ENCODE measurements at regions not wholly inside any gene's neighbourhood (a gene's known extent, or its start where the extent isn't known, plus 50 kb on each side); places are given as distances from the start of the nearest gene placed in this dataset.

GRCh38 chr5:2511706-2512105 lies 239.8 kb downstream of the IRX2 start:
- Histone ChIP-seq H3K4me3 (ENCODE audit: low read length) (no peak overlapping the region), H3K36me3 (ENCODE audit: control insufficient read depth, insufficient read depth, low read length, severe bottlenecking) (no peaks in the 10 kb centered on the region)
- DNase-seq (ENCODE audit: low read depth) = no peak

GRCh38 chr5:2511126-2511525 lies 240.4 kb downstream of the IRX2 start:
- H3K9me3 ChIP-seq (ENCODE audit: control insufficient read depth, low read length) = no peaks in the 10 kb centered on the region
- H3K36me3 ChIP-seq (ENCODE audit: control insufficient read depth, insufficient read depth, low read length, severe bottlenecking) = no peaks in the 10 kb centered on the region
- no peaks in the 10 kb centered on the region for H3K4me1 ChIP-seq (ENCODE audit: control insufficient read depth, insufficient read depth, low read length)
- peaks cover 3% of the 10 kb centered on the region for H3K27me3 ChIP-seq (replicated peaks; ENCODE audit: control insufficient read depth, insufficient read depth, low read length)
- H3K4me3 ChIP-seq (ENCODE audit: low read length) = no peak overlapping the region
- no peak for DNase-seq (ENCODE audit: low read depth)
- no peak overlapping the region for H3K9ac ChIP-seq (ENCODE audit: low read length)

More at GRCh38 chr5:2511706-2512105, 239.8 kb downstream of the IRX2 start:
- Histone ChIP-seq H3K9me3 (ENCODE audit: control insufficient read depth, low read length) (no peaks in the 10 kb centered on the region), H3K27me3 (replicated peaks; ENCODE audit: control insufficient read depth, insufficient read depth, low read length) (peaks cover 3% of the 10 kb centered on the region), H3K9ac (ENCODE audit: low read length) (no peak overlapping the region), H3K4me1 (ENCODE audit: control insufficient read depth, insufficient read depth, low read length) (no peaks in the 10 kb centered on the region)

- Histone ChIP-seq H3K9ac (ENCODE audit: low read length) (no peak overlapping the region), H3K36me3 (ENCODE audit: control insufficient read depth, insufficient read depth, low read length, severe bottlenecking) (no peaks in the 10 kb centered on the region), H3K9me3 (ENCODE audit: control insufficient read depth, low read length) (no peaks in the 10 kb centered on the region), H3K4me1 (ENCODE audit: control insufficient read depth, insufficient read depth, low read length) (no peaks in the 10 kb centered on the region), H3K27me3 (replicated peaks; ENCODE audit: control insufficient read depth, insufficient read depth, low read length) (no peaks in the 10 kb centered on the region), H3K4me3 (ENCODE audit: low read length) (no peak overlapping the region)
- DNase-seq (ENCODE audit: low read depth) = no peak
Measured at GRCh38 chr5:2509527-2509926, 241.9 kb downstream of the IRX2 start.

GRCh38 chr5:2508514-2508913 lies 243.0 kb downstream of the IRX2 start:
- Histone ChIP-seq H3K9ac (ENCODE audit: low read length) (no peak overlapping the region), H3K27me3 (replicated peaks; ENCODE audit: control insufficient read depth, insufficient read depth, low read length) (no peaks in the 10 kb centered on the region), H3K9me3 (ENCODE audit: control insufficient read depth, low read length) (no peaks in the 10 kb centered on the region), H3K36me3 (ENCODE audit: control insufficient read depth, insufficient read depth, low read length, severe bottlenecking) (no peaks in the 10 kb centered on the region), H3K4me1 (ENCODE audit: control insufficient read depth, insufficient read depth, low read length) (no peaks in the 10 kb centered on the region), H3K4me3 (ENCODE audit: low read length) (no peak overlapping the region)
- no peak for DNase-seq (ENCODE audit: low read depth)

- Histone ChIP-seq H3K9me3 (ENCODE audit: control insufficient read depth, low read length) (no peaks in the 10 kb centered on the region), H3K4me1 (ENCODE audit: control insufficient read depth, insufficient read depth, low read length) (no peaks in the 10 kb centered on the region), H3K9ac (ENCODE audit: low read length) (no peak overlapping the region), H3K27me3 (replicated peaks; ENCODE audit: control insufficient read depth, insufficient read depth, low read length) (no peaks in the 10 kb centered on the region), H3K4me3 (ENCODE audit: low read length) (no peak overlapping the region), H3K36me3 (ENCODE audit: control insufficient read depth, insufficient read depth, low read length, severe bottlenecking) (no peaks in the 10 kb centered on the region)
- no peak for DNase-seq (ENCODE audit: low read depth)
Measured at GRCh38 chr5:2507611-2508010, 243.9 kb downstream of the IRX2 start.

GRCh38 chr5:2506603-2507002 lies 244.9 kb downstream of the IRX2 start:
- no peaks in the 10 kb centered on the region for H3K36me3 ChIP-seq (ENCODE audit: control insufficient read depth, insufficient read depth, low read length, severe bottlenecking)
- no peaks in the 10 kb centered on the region for H3K27me3 ChIP-seq (replicated peaks; ENCODE audit: control insufficient read depth, insufficient read depth, low read length)
- no peaks in the 10 kb centered on the region for H3K4me1 ChIP-seq (ENCODE audit: control insufficient read depth, insufficient read depth, low read length)
- DNase-seq (ENCODE audit: low read depth) = no peak
- H3K9me3 ChIP-seq (ENCODE audit: control insufficient read depth, low read length) = no peaks in the 10 kb centered on the region
- no peak overlapping the region for H3K9ac ChIP-seq (ENCODE audit: low read length)
- H3K4me3 ChIP-seq (ENCODE audit: low read length) = no peak overlapping the region

GRCh38 chr5:2505217-2505616 lies 246.3 kb downstream of the IRX2 start:
- no peak overlapping the region for H3K4me3 ChIP-seq (ENCODE audit: low read length)
- no peak for DNase-seq (ENCODE audit: low read depth)
- no peaks in the 10 kb centered on the region for H3K27me3 ChIP-seq (replicated peaks; ENCODE audit: control insufficient read depth, insufficient read depth, low read length)
- H3K9ac ChIP-seq (ENCODE audit: low read length) = no peak overlapping the region
- H3K4me1 ChIP-seq (ENCODE audit: control insufficient read depth, insufficient read depth, low read length) = no peaks in the 10 kb centered on the region
- H3K36me3 ChIP-seq (ENCODE audit: control insufficient read depth, insufficient read depth, low read length, severe bottlenecking) = no peaks in the 10 kb centered on the region
- H3K9me3 ChIP-seq (ENCODE audit: control insufficient read depth, low read length) = peaks cover 7% of the 10 kb centered on the region

GRCh38 chr5:2502970-2503594 lies 248.4 kb downstream of the IRX2 start:
- H3K36me3 ChIP-seq (ENCODE audit: control insufficient read depth, insufficient read depth, low read length, severe bottlenecking) = no peaks in the 10 kb centered on the region
- DNase-seq (ENCODE audit: low read depth) = no peak
- no peak overlapping the region for H3K9ac ChIP-seq (ENCODE audit: low read length)
- H3K27me3 ChIP-seq (replicated peaks; ENCODE audit: control insufficient read depth, insufficient read depth, low read length) = no peaks in the 10 kb centered on the region
- no peak overlapping the region for H3K4me3 ChIP-seq (ENCODE audit: low read length)
- no peaks in the 10 kb centered on the region for H3K4me1 ChIP-seq (ENCODE audit: control insufficient read depth, insufficient read depth, low read length)
- H3K9me3 ChIP-seq (ENCODE audit: control insufficient read depth, low read length) = peaks cover 12% of the 10 kb centered on the region

GRCh38 chr5:2499917-2500316 lies 251.6 kb downstream of the IRX2 start:
- Histone ChIP-seq H3K9me3 (ENCODE audit: control insufficient read depth, low read length) (peaks cover 12% of the 10 kb centered on the region), H3K9ac (ENCODE audit: low read length) (no peak overlapping the region), H3K4me1 (ENCODE audit: control insufficient read depth, insufficient read depth, low read length) (no peaks in the 10 kb centered on the region), H3K4me3 (ENCODE audit: low read length) (no peak overlapping the region), H3K27me3 (replicated peaks; ENCODE audit: control insufficient read depth, insufficient read depth, low read length) (no peaks in the 10 kb centered on the region), H3K36me3 (ENCODE audit: control insufficient read depth, insufficient read depth, low read length, severe bottlenecking) (no peaks in the 10 kb centered on the region)
- no peak for DNase-seq (ENCODE audit: low read depth)

- no peak for DNase-seq (ENCODE audit: low read depth)
Measured at GRCh38 chr5:2496891-2497290, 254.6 kb downstream of the IRX2 start.

GRCh38 chr5:2496126-2496525 lies 255.4 kb downstream of the IRX2 start:
- Histone ChIP-seq H3K9me3 (ENCODE audit: control insufficient read depth, low read length) (peaks cover 12% of the 10 kb centered on the region), H3K9ac (ENCODE audit: low read length) (no peak overlapping the region), H3K36me3 (ENCODE audit: control insufficient read depth, insufficient read depth, low read length, severe bottlenecking) (no peaks in the 10 kb centered on the region), H3K4me3 (ENCODE audit: low read length) (no peak overlapping the region), H3K27me3 (replicated peaks; ENCODE audit: control insufficient read depth, insufficient read depth, low read length) (no peaks in the 10 kb centered on the region), H3K4me1 (ENCODE audit: control insufficient read depth, insufficient read depth, low read length) (no peaks in the 10 kb centered on the region)
- no peak for DNase-seq (ENCODE audit: low read depth)

More at GRCh38 chr5:2496891-2497290, 254.6 kb downstream of the IRX2 start:
- H3K36me3 ChIP-seq (ENCODE audit: control insufficient read depth, insufficient read depth, low read length, severe bottlenecking) = no peaks in the 10 kb centered on the region
- H3K9me3 ChIP-seq (ENCODE audit: control insufficient read depth, low read length) = peaks cover 12% of the 10 kb centered on the region
- H3K4me3 ChIP-seq (ENCODE audit: low read length) = no peak overlapping the region
- no peak overlapping the region for H3K9ac ChIP-seq (ENCODE audit: low read length)
- H3K27me3 ChIP-seq (replicated peaks; ENCODE audit: control insufficient read depth, insufficient read depth, low read length) = no peaks in the 10 kb centered on the region
- no peaks in the 10 kb centered on the region for H3K4me1 ChIP-seq (ENCODE audit: control insufficient read depth, insufficient read depth, low read length)

- Histone ChIP-seq H3K9me3 (ENCODE audit: control insufficient read depth, low read length) (no peaks in the 10 kb centered on the region), H3K36me3 (ENCODE audit: control insufficient read depth, insufficient read depth, low read length, severe bottlenecking) (no peaks in the 10 kb centered on the region), H3K4me3 (ENCODE audit: low read length) (no peak overlapping the region), H3K27me3 (replicated peaks; ENCODE audit: control insufficient read depth, insufficient read depth, low read length) (no peaks in the 10 kb centered on the region), H3K4me1 (ENCODE audit: control insufficient read depth, insufficient read depth, low read length) (no peaks in the 10 kb centered on the region), H3K9ac (ENCODE audit: low read length) (no peak overlapping the region)
- no peak for DNase-seq (ENCODE audit: low read depth)
Measured at GRCh38 chr5:2493356-2493755, 258.1 kb downstream of the IRX2 start.

All from adipocyte (in vitro differentiated cells).